ENCODE measurements at regions not wholly inside any gene's neighbourhood (a gene's known extent, or its start where the extent isn't known, plus 50 kb on each side); places are given as distances from the start of the nearest gene placed in this dataset.

GRCh38 chr18:46247942-46248341, 143.8 kb downstream of the HAUS1 start:
- Histone ChIP-seq H3K9ac (ENCODE audit: low read length) (no peak overlapping the region), H3K27ac (ENCODE audit: low read length) (no peak overlapping the region), H3K79me2 (replicated peaks; ENCODE audit: insufficient read depth, low read length) (no peaks in the 10 kb centered on the region)

GRCh38 chr18:46250084-46250811, 146.1 kb downstream of the HAUS1 start:
- TF ChIP-seq POLR2AphosphoS5 (IDR thresholded peaks at IDR 0.05) (no peak), SMC3 (conservative IDR thresholded peaks at IDR 0.05; ENCODE audit: poor library complexity) (no peak), MXI1 (conservative IDR thresholded peaks at IDR 0.05; ENCODE audit: poor library complexity, severe bottlenecking) (no peak), EP300 (conservative IDR thresholded peaks at IDR 0.05; ENCODE audit: poor library complexity, severe bottlenecking) (no peak), RAD21 (conservative IDR thresholded peaks at IDR 0.05) (no peak), TAF1 (IDR thresholded peaks at IDR 0.05; ENCODE audit: low read depth) (no peak), EZH2 (IDR thresholded peaks at IDR 0.05; ENCODE audit: borderline replicate concordance, insufficient read depth, low read length, poor library complexity, severe bottlenecking) (no peak)
- TF ChIP-seq, protein P1, sequence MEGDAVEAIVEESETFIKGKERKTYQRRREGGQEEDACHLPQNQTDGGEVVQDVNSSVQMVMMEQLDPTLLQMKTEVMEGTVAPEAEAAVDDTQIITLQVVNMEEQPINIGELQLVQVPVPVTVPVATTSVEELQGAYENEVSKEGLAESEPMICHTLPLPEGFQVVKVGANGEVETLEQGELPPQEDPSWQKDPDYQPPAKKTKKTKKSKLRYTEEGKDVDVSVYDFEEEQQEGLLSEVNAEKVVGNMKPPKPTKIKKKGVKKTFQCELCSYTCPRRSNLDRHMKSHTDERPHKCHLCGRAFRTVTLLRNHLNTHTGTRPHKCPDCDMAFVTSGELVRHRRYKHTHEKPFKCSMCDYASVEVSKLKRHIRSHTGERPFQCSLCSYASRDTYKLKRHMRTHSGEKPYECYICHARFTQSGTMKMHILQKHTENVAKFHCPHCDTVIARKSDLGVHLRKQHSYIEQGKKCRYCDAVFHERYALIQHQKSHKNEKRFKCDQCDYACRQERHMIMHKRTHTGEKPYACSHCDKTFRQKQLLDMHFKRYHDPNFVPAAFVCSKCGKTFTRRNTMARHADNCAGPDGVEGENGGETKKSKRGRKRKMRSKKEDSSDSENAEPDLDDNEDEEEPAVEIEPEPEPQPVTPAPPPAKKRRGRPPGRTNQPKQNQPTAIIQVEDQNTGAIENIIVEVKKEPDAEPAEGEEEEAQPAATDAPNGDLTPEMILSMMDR (IDR thresholded peaks at IDR 0.05; ENCODE audit: poor library complexity, severe bottlenecking): no peak
- Histone ChIP-seq H4K20me1 (ENCODE audit: insufficient read depth) (no peaks in the 10 kb centered on the region), H3K9ac (ENCODE audit: low read length) (no peak overlapping the region), H3K9me3 (ENCODE audit: low read length) (no peaks in the 10 kb centered on the region), H3K4me2 (ENCODE audit: low read length) (no peak overlapping the region), H3K27ac (ENCODE audit: low read length) (no peak overlapping the region), H2AFZ (ENCODE audit: low read depth, low read length) (no peak overlapping the region), H3K9me2 (ENCODE audit: insufficient read depth, low read length) (no peaks in the 10 kb centered on the region), H3K27me3 (ENCODE audit: insufficient read depth, low read depth, low read length) (no peaks in the 10 kb centered on the region), H3F3A (ENCODE audit: insufficient read depth, low read length, poor library complexity, severe bottlenecking) (no peaks in the 10 kb centered on the region), H3K79me2 (replicated peaks; ENCODE audit: insufficient read depth, low read length) (no peaks in the 10 kb centered on the region), H3K36me3 (ENCODE audit: insufficient read depth, low read length) (no peaks in the 10 kb centered on the region), H3K4me3 (ENCODE audit: low read length) (no peak overlapping the region)

More at GRCh38 chr18:46247942-46248341, 143.8 kb downstream of the HAUS1 start:
- Histone ChIP-seq H3K9me2 (ENCODE audit: insufficient read depth, low read length) (no peaks in the 10 kb centered on the region), H3K4me2 (ENCODE audit: low read length) (no peak overlapping the region), H3K9me3 (ENCODE audit: low read length) (no peaks in the 10 kb centered on the region), H2AFZ (ENCODE audit: low read depth, low read length) (no peak overlapping the region), H3K27me3 (ENCODE audit: insufficient read depth, low read depth, low read length) (no peaks in the 10 kb centered on the region), H3K4me3 (ENCODE audit: low read length) (no peak overlapping the region), H4K20me1 (ENCODE audit: insufficient read depth) (no peaks in the 10 kb centered on the region), H3K36me3 (ENCODE audit: insufficient read depth, low read length) (no peaks in the 10 kb centered on the region), H3F3A (ENCODE audit: insufficient read depth, low read length, poor library complexity, severe bottlenecking) (no peaks in the 10 kb centered on the region)
- TF ChIP-seq RAD21 (conservative IDR thresholded peaks at IDR 0.05) (no peak), MXI1 (conservative IDR thresholded peaks at IDR 0.05; ENCODE audit: poor library complexity, severe bottlenecking) (no peak), POLR2AphosphoS5 (IDR thresholded peaks at IDR 0.05) (no peak), SMC3 (conservative IDR thresholded peaks at IDR 0.05; ENCODE audit: poor library complexity) (no peak), EZH2 (IDR thresholded peaks at IDR 0.05; ENCODE audit: borderline replicate concordance, insufficient read depth, low read length, poor library complexity, severe bottlenecking) (no peak), TAF1 (IDR thresholded peaks at IDR 0.05; ENCODE audit: low read depth) (no peak), EP300 (conservative IDR thresholded peaks at IDR 0.05; ENCODE audit: poor library complexity, severe bottlenecking) (no peak)
- TF ChIP-seq, protein P2, sequence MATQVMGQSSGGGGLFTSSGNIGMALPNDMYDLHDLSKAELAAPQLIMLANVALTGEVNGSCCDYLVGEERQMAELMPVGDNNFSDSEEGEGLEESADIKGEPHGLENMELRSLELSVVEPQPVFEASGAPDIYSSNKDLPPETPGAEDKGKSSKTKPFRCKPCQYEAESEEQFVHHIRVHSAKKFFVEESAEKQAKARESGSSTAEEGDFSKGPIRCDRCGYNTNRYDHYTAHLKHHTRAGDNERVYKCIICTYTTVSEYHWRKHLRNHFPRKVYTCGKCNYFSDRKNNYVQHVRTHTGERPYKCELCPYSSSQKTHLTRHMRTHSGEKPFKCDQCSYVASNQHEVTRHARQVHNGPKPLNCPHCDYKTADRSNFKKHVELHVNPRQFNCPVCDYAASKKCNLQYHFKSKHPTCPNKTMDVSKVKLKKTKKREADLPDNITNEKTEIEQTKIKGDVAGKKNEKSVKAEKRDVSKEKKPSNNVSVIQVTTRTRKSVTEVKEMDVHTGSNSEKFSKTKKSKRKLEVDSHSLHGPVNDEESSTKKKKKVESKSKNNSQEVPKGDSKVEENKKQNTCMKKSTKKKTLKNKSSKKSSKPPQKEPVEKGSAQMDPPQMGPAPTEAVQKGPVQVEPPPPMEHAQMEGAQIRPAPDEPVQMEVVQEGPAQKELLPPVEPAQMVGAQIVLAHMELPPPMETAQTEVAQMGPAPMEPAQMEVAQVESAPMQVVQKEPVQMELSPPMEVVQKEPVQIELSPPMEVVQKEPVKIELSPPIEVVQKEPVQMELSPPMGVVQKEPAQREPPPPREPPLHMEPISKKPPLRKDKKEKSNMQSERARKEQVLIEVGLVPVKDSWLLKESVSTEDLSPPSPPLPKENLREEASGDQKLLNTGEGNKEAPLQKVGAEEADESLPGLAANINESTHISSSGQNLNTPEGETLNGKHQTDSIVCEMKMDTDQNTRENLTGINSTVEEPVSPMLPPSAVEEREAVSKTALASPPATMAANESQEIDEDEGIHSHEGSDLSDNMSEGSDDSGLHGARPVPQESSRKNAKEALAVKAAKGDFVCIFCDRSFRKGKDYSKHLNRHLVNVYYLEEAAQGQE (IDR thresholded peaks at IDR 0.05; ENCODE audit: borderline replicate concordance): no peak
- TF ChIP-seq, protein P1 (IDR thresholded peaks at IDR 0.05; ENCODE audit: poor library complexity, severe bottlenecking): no peak

All from neural cell (in vitro differentiated cells).